Body of pancreas (tissue), 4 donors: ENCODE measurements at regions not wholly inside any gene's neighbourhood (a gene's known extent, or its start where the extent isn't known, plus 50 kb on each side); places are given as distances from the start of the nearest gene placed in this dataset.

Experiments
- ATAC-seq: fragments of 150-250 bp; one replicate; pipeline ENCODE4 v1.9.1; 2016
- DNase-seq, 4 donors: peaks; one replicate each; pipeline ENCODE4 v3.0.0-alpha.2; 2019
- H3K27ac ChIP-seq, 4 donors: fragments of 200-600 bp; sonication (generic); 1 replicate in 3 of 4; 2 replicates in 1 of 4; pipeline versions ENCODE4 v1.5.1 to v1.6.1; 2016 to 2019; ENCODE audit warnings: mild to moderate bottlenecking in 1 of 4, mixed read lengths in 1 of 4, moderate library complexity in 1 of 4
- H3K27me3 ChIP-seq, 2 donors: fragments of 200-600 bp; sonication (generic); one replicate each; pipeline ENCODE4 v1.6.0; 2016; ENCODE audit warnings: mild to moderate bottlenecking in 1 of 2
- H3K36me3 ChIP-seq, 2 donors: fragments of 200-600 bp; sonication (generic); replicated peaks in 1 of 2; 2 replicates each; pipeline ENCODE4 v1.5.1; 2016; ENCODE audit warnings: low read depth in 2 of 2; ENCODE audit not compliant: insufficient read depth in 1 of 2
- H3K4me1 ChIP-seq: fragments of 200-600 bp; sonication (generic); one replicate; pipeline ENCODE4 v1.6.0; 2016
- H3K4me3 ChIP-seq, 2 donors: fragments of 200-600 bp; sonication (generic); 1 replicate in 1 of 2; 2 replicates in 1 of 2; pipeline ENCODE4 v1.5.1; 2016 to 2019
- H3K9me3 ChIP-seq, 3 donors: fragments of 200-600 bp; sonication (generic); 1 replicate in 2 of 3; 2 replicates in 1 of 3; pipeline ENCODE4 v1.5.1; 2016
- CTCF ChIP-seq, 7 experiments: fragments of 450-650 bp in 4 of 7; fragments of 200-600 bp in 3 of 7; sonication (generic) in 3 of 7; IDR thresholded peaks; one replicate each; pipeline ENCODE4 v1.5.1; 2016 to 2019; ENCODE audit warnings: antibody characterized with exemption in 7 of 7
- POLR2A ChIP-seq, 3 donors: fragments of 450-650 bp; IDR thresholded peaks; one replicate each; pipeline ENCODE4 v1.6.1; 2016; ENCODE audit warnings: antibody characterized with exemption in 3 of 3, mild to moderate bottlenecking in 2 of 3
- WGBS, 2 donors: methylation state at CpG; one replicate each; pipeline ENCODE4 v1.1.5; 2017; 5-methylcytosine and 5-hydroxymethylcytosine counted together
- intact Hi-C: fragments of 100-400 bp; cut with DNase I; formaldehyde crosslinking; loops from one replicate; pipeline ENCODE4 v1.15.1; 2023

DNA sequence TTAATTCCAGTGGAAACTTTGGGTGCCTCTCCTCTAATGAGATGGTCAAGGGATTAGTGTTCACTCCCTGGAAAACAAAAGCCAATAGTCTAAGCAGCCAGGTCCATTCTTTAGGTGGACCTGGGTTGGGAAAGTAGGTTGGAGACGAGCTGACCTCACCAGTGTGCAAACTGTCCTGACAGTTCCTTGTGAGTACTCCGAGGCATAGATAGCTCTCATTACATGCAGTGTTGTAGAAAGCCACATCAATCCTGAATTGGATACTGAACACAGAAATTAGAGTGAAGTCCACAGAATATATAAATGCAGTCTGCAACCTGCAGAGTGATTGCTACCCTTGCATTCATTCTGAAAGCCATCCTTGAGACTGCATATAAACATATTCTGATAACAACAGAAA, 675.1 kb upstream of the CXADR start:
- no peaks in the 10 kb centered on the region for H3K9me3 ChIP-seq
- intact Hi-C loops = no loop called here
- 53 to 63% methylated on average over 2 of the region's 2 CpGs for WGBS, 2 donors
- no peak overlapping the region for H3K4me3 ChIP-seq
- ATAC-seq (no peak), DNase-seq (no peak)
- no peak for TF ChIP-seq POLR2A (IDR thresholded peaks at IDR 0.05)
- no peaks in the 10 kb centered on the region for H3K36me3 ChIP-seq
- H3K27ac ChIP-seq = no peak overlapping the region
- H3K4me1 ChIP-seq = no peaks in the 10 kb centered on the region
- H3K27me3 ChIP-seq = no peaks in the 10 kb centered on the region

GRCh38 chr21:16838331-16838730, 674.5 kb upstream of the CXADR start:
- intact Hi-C loops = no loop called here
- no peak overlapping the region for H3K27ac ChIP-seq

GRCh38 chr21:16840538-16840937, 672.3 kb upstream of the CXADR start:
- Histone ChIP-seq H3K36me3 (no peaks in the 10 kb centered on the region), H3K27ac (no peak overlapping the region), H3K4me1 (no peaks in the 10 kb centered on the region), H3K27me3 (no peaks in the 10 kb centered on the region), H3K4me3 (no peak overlapping the region), H3K9me3 (no peaks in the 10 kb centered on the region)
- DNase-seq (no peak), ATAC-seq (no peak)
- TF ChIP-seq POLR2A (IDR thresholded peaks at IDR 0.05) (no peak), CTCF (IDR thresholded peaks at IDR 0.05) (no peak)
- intact Hi-C loops = no loop called here

More at GRCh38 chr21:16838331-16838730, 674.5 kb upstream of the CXADR start:
- Histone ChIP-seq H3K4me1 (no peaks in the 10 kb centered on the region), H3K27me3 (no peaks in the 10 kb centered on the region), H3K4me3 (no peak overlapping the region), H3K9me3 (no peaks in the 10 kb centered on the region), H3K36me3 (no peaks in the 10 kb centered on the region)
- ATAC-seq = no peak
- no peak for TF ChIP-seq POLR2A (IDR thresholded peaks at IDR 0.05)
- TF ChIP-seq CTCF (IDR thresholded peaks at IDR 0.05) = no peak
- DNase-seq = no peak
- 14 to 18% methylated on average over 3 of the region's 3 CpGs for WGBS, 2 donors

GRCh38 chr21:16841975-16842695, 670.7 kb upstream of the CXADR start:
- H3K27me3 ChIP-seq = no peaks in the 10 kb centered on the region
- WGBS, 2 donors = 45 to 48% methylated on average over 4 of the region's 4 CpGs
- no peak overlapping the region for H3K27ac ChIP-seq

DNA sequence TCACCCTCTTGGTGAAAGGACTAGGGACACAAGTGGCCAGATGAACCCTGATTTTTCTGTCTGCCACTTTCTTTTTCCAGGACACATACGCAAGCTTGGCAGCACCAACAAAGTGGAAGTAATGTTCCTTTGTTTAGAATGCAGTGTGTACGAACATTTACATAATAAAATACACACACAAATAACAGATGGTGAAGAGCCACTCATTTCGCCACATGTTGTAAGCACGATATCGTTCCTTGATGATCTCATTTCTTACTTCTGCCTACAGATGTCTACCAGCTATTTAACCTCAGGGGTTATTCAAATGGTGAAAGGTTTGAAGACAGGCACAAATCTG, 670.2 kb upstream of the CXADR start:
- Histone ChIP-seq H3K36me3 (no peaks in the 10 kb centered on the region), H3K4me1 (no peaks in the 10 kb centered on the region), H3K27me3 (no peaks in the 10 kb centered on the region), H3K27ac (no peak overlapping the region), H3K4me3 (no peak overlapping the region), H3K9me3 (no peaks in the 10 kb centered on the region)
- TF ChIP-seq CTCF (IDR thresholded peaks at IDR 0.05) (no peak), POLR2A (IDR thresholded peaks at IDR 0.05) (no peak)
- intact Hi-C loops = no loop called here
- 71 to 72% methylated on average over 5 of the region's 5 CpGs for WGBS, 2 donors
- DNase-seq (no peak), ATAC-seq (no peak)

More at GRCh38 chr21:16841975-16842695, 670.7 kb upstream of the CXADR start:
- no peak overlapping the region for H3K4me3 ChIP-seq
- DNase-seq = no peak
- H3K9me3 ChIP-seq = no peaks in the 10 kb centered on the region
- H3K4me1 ChIP-seq = no peaks in the 10 kb centered on the region
- intact Hi-C loops = no loop called here
- TF ChIP-seq CTCF (IDR thresholded peaks at IDR 0.05) (no peak), POLR2A (IDR thresholded peaks at IDR 0.05) (no peak)
- H3K36me3 ChIP-seq = no peaks in the 10 kb centered on the region
- ATAC-seq = no peak
